ENCODE measurements at regions not wholly inside any gene's neighbourhood (a gene's known extent, or its start where the extent isn't known, plus 50 kb on each side); places are given as distances from the start of the nearest gene placed in this dataset.

- no peak overlapping the region for H4K8ac ChIP-seq (ENCODE audit: extremely low read depth, insufficient read depth, low read length)
- no peaks in the 10 kb centered on the region for H3K23me2 ChIP-seq (ENCODE audit: low read depth, low read length)
- TF ChIP-seq BACH1 (IDR thresholded peaks at IDR 0.05; ENCODE audit: low read length), result no peak
- H2BK12ac ChIP-seq (ENCODE audit: low read depth, low read length), result no peak overlapping the region
- FAIRE-seq (no peak), DNase-seq (ENCODE audit: low read depth in 1 of 2, low spot score in 2 of 2) (no peak)
- no peaks in the 10 kb centered on the region for H3K27me3 ChIP-seq (replicated peaks in 1 of 4; ENCODE audit: control insufficient read depth in 3 of 4, extremely low read depth in 1 of 4, insufficient read depth in 3 of 4, low read length in 3 of 4)
- H3K27ac ChIP-seq (ENCODE audit: low read depth, low read length), result no peak overlapping the region
- no peak overlapping the region for H2BK20ac ChIP-seq (ENCODE audit: low read length)
- no peak overlapping the region for H2BK5ac ChIP-seq (ENCODE audit: low read depth, low read length)
- no peak overlapping the region for H3K18ac ChIP-seq (ENCODE audit: extremely low read depth, low read length)
- no peak overlapping the region for H3K56ac ChIP-seq (replicated peaks; ENCODE audit: insufficient read length, low read depth, low read length)
- H3K23ac ChIP-seq (ENCODE audit: insufficient read length), result no peak overlapping the region
- H2BK15ac ChIP-seq (ENCODE audit: low read length), result no peak overlapping the region
- no peaks in the 10 kb centered on the region for H3K79me2 ChIP-seq (ENCODE audit: control insufficient read depth in 1 of 2, insufficient read depth in 2 of 2, low read length in 2 of 2)
- H3K79me1 ChIP-seq (ENCODE audit: low read depth, low read length), result no peaks in the 10 kb centered on the region
- no peaks in the 10 kb centered on the region for H3K36me3 ChIP-seq (ENCODE audit: control insufficient read depth in 2 of 4, insufficient read depth in 4 of 4, low read length in 3 of 4)
- no peak overlapping the region for H4K5ac ChIP-seq (ENCODE audit: insufficient read length, low read depth, low read length)
- H2AFZ ChIP-seq (ENCODE audit: low read length), result no peak overlapping the region
- H3K4ac ChIP-seq (replicated peaks; ENCODE audit: insufficient read length, low read depth, low read length), result no peak overlapping the region
- 92% methylated on average over 4 of the region's 4 CpGs; no CpG with 5 or more reads in 1 of the 2 experiments for WGBS, 2 experiments (ENCODE audit: extremely low coverage in 1 of 2, insufficient coverage in 1 of 2, insufficient read length in 1 of 2, insufficient replicate concordance in 2 of 2, low coverage in 1 of 2, low lambda C conversion rate in 2 of 2, missing lambda C conversion rate in 1 of 2)
- ChIA-PET POLR2A (ENCODE audit: partially characterized antibody) (no interaction called here), CTCF (ENCODE audit: partially characterized antibody) (interaction anchor here (0.6 kb wide), 1 partner anchor 114 kb away, joined by 3 read pairs; no protein-coding TSS in a partner anchor)
- no peaks in the 10 kb centered on the region for H4K20me1 ChIP-seq (replicated peaks in 1 of 2; ENCODE audit: control insufficient read depth in 1 of 2, insufficient read depth in 2 of 2, low read length in 2 of 2)
- H3K4me1 ChIP-seq (replicated peaks in 1 of 4; ENCODE audit: control insufficient read depth in 3 of 4, insufficient read depth in 4 of 4, low read length in 3 of 4), result peaks cover 0 to 3% (median 1%) of the 10 kb centered on the region in 4 experiments; a peak in 3 of 7 replicates
- no peak overlapping the region for H3K14ac ChIP-seq (ENCODE audit: insufficient read length)
- no peak overlapping the region for H3K4me2 ChIP-seq (ENCODE audit: insufficient read depth in 1 of 2, low read depth in 2 of 2, low read length in 2 of 2)
- H4K91ac ChIP-seq (replicated peaks; ENCODE audit: insufficient read length, low read length), result no peak overlapping the region
- H2BK120ac ChIP-seq (replicated peaks; ENCODE audit: low read depth, low read length), result no peak overlapping the region
- no peak overlapping the region for H2AK5ac ChIP-seq (ENCODE audit: low read depth, low read length)
- no peak overlapping the region for H3K4me3 ChIP-seq (ENCODE audit: extremely low read depth in 1 of 4, insufficient read depth in 2 of 4, low read depth in 3 of 4, low read length in 4 of 4)
- no peaks in the 10 kb centered on the region for H3K9me3 ChIP-seq (ENCODE audit: insufficient read depth in 2 of 2, low read depth in 1 of 2, low read length in 1 of 2)
- H3K9ac ChIP-seq (replicated peaks in 1 of 4; ENCODE audit: extremely low read depth in 1 of 4, low read depth in 3 of 4, low read length in 3 of 4), result no peak overlapping the region
Measured at GRCh38 chr17:70370816-70371215, 201.5 kb downstream of the KCNJ2 start.
